Fibroblast of villous mesenchyme (primary cell): ENCODE measurements at regions not wholly inside any gene's neighbourhood (a gene's known extent, or its start where the extent isn't known, plus 50 kb on each side); places are given as distances from the start of the nearest gene placed in this dataset.

Experiments used
- DNase-seq: peaks from one replicate; pipeline ENCODE4 v3.0.0-alpha.2; 2010; ENCODE audit warnings: low read depth
- H3K4me3 ChIP-seq: 2 replicates; pipeline ENCODE4 v1.5.1; 2011; ENCODE audit warnings: low read depth, mild to moderate bottlenecking, low read length
- CTCF ChIP-seq: IDR thresholded peaks from 2 replicates; pipeline ENCODE4 v1.5.1; 2012; ENCODE audit warnings: low read depth, mild to moderate bottlenecking, low read length; ENCODE audit not compliant: insufficient read depth

- no peak overlapping the region for H3K4me3 ChIP-seq
- no peak for TF ChIP-seq CTCF
- DNase-seq, result no peak
Measured at GRCh38 chr22:48838846-48839730, 988.6 kb downstream of the BRD1 start.

DNA sequence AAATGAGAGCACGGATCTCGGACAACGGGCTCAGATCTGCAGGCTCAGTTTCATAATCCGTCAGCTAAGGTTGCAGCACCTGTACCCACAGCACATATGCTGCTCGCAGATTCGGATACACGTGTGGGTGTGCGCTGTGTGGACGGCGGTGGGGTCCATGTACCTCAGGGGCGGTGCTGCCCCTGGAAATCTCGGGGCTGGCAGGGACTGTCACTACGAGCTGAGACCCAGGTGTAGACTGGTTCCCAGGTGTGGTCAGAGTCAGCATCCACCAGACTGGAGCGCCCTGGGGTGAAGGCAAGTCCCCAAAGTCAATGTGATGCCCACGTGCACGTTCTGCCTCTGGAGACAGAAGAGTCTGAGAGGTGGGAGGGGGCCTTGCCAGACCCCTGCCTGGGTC lies 989.3 kb downstream of the BRD1 start:
- H3K4me3 ChIP-seq, result no peak overlapping the region
- TF ChIP-seq CTCF, result no peak

DNA sequence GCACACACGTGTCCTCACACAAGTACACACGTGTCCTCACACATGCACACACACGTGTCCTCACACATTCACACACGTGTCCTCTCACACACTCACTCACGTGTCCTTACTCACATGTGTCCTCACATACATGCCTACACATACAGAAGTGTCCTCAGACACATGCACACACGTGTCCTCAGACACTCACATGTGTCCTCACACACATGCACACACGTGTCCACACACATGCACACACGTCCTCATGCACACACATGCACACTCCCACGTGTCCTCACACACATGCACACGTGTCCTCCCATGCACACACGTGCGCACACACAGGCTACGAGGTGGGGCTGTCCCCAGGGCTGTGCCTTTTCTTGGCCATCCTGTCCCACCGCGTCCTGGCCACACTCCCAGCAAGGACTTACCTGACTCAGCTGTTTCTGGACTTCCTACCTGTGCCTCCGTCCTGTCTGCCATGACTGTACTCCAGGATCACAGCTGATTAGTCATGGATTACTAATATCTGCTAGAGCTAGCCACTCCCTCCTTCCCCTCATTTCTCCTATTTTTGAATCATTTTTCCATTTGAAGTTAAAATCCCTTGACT lies 990.2 kb downstream of the BRD1 start:
- no peak for TF ChIP-seq CTCF
- no peak for DNase-seq
- no peak overlapping the region for H3K4me3 ChIP-seq

More for the DNA sequence above, 989.3 kb downstream of the BRD1 start:
- DNase-seq, result no peak

- DNase-seq, result no peak
- no peak overlapping the region for H3K4me3 ChIP-seq
- no peak for TF ChIP-seq CTCF
Measured at GRCh38 chr22:48836673-48837340, 990.9 kb downstream of the BRD1 start.

DNA sequence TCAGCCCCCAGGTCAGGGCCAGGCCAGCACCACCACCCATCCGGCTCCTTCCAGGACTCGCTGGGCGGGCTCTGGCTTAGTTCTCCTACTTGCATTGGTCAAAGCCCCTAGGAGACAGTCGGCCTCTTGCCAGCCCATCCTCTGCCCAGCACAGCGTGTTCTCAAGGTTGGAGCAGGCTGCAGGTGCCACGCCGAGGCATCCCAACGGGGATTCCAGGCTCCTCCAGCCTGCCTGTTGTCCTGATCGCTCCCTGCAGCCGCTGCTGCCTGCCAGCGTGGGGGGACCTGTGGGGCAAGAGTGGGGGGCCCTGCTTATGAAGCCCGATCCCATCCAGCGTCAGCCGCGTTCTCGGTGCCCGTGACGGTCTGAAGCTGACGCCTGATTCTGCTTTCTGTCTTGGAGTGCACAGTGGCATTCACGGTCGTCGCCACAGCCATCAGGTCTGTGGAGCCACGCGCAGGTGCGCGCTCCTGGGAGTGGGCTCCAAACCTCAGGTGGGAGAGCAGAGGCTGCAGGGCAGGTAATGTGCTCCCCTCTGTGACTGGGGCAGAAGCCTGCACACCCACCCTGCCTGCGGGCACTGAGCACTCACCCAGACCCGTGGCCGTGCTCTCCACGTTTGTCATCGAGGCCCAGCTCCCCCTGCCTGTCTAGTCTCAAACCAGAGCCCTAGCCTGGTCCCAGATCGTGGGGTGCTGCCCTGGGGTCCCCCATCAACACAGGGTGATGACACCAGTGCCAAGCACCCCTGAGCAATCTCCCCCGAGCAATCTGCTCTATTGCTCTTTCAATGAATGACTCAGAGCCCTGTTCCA lies 991.6 kb downstream of the BRD1 start:
- H3K4me3 ChIP-seq, result no peak overlapping the region
- no peak for DNase-seq
- TF ChIP-seq CTCF, result no peak

DNA sequence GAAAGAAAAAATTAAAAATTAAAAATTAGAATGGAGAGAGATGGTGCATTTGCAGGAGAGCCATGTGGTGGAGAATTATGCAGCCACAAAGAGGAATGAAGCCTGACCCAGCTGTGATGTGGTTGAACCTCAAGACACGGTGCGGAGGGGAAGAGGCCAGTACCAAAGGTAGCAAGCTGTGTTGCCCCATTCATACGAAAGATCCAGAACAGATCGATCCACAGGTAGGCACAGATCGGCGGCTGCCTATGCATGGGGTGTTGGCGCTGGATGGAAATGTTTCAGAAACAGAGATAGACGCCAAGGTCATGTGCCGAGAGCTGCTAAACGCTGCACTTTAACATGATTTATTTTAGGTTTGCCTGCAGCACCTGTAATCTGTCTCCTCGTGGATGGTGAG lies 992.3 kb downstream of the BRD1 start:
- no peak for DNase-seq
- H3K4me3 ChIP-seq, result no peak overlapping the region
- TF ChIP-seq CTCF, result no peak
